ENCODE measurements at regions not wholly inside any gene's neighbourhood (a gene's known extent, or its start where the extent isn't known, plus 50 kb on each side); places are given as distances from the start of the nearest gene placed in this dataset.

DNA sequence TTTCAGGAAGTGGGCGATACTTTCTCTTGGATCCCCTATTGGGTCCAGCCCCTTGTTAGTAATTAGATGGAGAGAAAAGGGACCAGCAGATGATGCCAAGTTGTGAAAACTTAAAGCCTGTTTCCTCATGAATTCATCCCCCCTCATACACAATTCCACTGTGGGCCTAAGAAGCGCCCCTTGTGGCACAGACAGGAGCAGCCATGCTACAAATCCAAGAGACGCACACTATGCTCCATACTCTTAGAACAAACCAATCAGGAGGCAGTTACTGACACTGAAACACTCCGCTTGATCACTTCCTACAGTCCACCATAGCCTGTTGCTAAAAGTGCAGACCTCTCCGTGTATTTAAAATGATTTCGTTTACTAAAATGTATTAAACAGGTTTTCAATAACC is 111.3 kb upstream of the ARRDC4 start:
- no peak for DNase-seq

DNA sequence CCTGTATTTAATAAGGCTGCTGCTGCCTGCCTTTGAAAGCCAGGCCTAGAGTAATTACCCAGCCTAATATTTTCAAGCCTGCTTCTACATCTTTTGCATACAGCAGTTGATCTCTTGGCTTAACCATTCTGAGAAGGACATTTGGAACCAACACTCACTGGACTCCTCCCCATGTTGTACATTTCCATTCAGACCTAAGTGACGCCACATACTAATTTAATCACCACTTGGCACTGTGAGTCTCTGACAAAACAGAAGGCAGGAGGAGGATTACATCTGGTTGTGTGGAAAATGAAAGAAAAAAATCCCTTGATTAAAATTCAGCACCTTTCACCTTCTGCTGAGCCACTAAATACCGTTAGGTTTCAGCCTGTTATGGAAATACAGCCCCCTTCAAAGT is 102.2 kb upstream of the ARRDC4 start:
- no peak for DNase-seq

DNA sequence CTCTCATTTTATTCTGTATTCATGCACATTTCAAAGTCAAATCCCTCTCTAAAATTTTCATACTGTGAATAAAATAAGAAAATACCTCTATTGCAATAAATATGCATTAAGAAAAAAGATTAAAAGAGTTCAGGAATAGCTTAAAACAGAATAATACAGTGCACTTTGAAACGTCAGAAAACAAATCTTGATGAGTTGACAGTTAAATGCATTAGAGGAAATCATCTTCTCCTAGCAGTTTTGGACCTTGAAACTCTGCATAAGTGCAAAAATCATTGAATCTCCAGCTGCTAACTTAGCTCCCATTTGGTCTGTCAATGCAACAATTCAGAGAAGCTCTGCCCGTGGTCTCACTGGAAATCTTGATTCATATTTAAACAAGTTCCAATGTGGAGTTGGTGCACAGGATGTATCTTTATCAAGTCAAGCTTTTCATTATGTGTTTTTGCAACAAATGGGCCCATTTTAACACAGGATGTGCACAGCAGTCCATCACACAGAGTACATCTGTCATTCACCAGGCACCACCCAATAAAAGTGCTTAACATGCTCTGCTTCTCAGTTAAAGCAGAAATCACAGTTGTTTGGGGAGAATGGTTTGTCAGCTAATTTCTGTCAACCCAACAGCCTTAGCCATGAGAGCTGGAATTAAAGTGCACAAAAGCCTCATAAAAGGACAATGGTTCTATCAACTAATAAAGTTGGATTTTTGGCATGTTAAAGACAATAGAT is 98.8 kb upstream of the ARRDC4 start:
- DNase-seq = no peak

DNA sequence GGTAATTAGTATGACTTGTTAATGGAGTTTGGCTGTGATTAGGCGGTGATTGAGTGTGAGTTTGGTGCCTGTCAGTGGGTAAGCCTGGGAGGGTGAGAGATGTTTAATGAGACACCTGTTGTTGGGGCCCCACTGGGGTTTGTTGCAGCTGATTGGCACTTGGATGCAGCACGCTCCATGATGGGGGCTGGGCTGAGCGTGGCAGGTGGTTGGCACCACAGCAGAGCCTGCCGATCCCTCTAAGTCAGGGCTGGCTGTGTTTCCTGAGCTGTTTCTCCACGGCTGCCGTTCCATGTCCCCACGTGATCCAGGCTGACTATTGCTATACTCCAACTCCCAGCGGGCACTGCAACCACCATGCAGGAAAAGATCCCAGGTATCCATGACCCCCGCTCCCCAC is 93.5 kb upstream of the ARRDC4 start:
- DNase-seq = no peak

DNA sequence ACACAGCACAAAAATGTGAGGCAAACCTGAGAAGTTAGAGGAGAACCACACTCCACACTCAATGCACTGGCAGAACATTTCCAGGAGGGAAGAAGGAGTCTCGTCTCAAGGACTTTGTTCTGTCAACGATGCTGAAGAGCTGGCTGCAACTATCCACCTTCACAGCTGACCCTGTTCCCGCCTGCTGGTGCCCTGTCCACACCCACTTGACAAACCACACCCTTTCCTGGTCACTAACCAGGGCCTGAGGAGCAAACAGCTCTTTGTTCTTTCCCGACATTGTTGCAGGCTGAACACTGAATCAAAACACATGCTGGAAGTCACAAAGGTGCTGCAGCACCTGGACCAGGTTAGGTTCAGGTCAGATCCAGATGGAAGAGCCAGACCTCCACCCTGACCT is 92.6 kb upstream of the ARRDC4 start:
- no peak for DNase-seq

DNA sequence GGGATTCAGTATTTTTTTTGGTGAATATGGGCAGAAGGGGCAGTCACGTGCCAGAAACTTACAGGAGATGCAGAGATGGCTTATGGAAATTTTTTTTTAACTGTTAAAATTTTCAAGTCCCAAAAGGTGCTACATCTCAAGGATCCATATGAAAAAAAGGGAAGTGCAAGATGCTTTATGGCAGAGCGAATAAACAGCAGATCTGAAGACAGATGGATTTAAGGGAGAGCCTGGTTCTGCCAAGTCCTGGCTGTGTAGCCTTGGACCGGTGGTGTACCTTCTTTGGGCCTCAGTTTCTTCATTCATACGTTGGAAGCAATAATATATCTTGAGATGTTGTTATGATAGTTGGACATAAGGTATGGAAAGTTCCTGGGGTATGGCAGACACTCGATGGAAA is 91.5 kb upstream of the ARRDC4 start:
- no peak for DNase-seq

DNA sequence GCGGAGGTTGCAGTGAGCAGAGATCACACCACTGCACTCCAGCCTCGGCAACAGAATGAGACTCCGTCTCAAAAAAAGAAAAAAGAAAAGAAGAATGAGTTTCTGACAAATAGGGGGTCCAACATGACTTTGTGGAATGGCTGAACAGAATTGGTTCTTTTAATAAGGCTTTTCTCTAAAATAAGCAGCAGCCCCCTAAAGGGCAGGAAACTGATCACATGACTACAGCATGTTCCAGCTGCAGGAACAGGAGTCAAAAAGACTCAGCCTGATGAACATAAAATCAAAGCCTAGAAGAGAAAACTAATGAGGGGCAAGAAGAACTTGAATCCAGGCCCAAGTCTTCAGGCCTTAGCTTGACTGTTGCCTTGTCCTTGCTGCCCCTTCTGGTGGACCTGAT is 89.7 kb upstream of the ARRDC4 start:
- no peak for DNase-seq

DNA sequence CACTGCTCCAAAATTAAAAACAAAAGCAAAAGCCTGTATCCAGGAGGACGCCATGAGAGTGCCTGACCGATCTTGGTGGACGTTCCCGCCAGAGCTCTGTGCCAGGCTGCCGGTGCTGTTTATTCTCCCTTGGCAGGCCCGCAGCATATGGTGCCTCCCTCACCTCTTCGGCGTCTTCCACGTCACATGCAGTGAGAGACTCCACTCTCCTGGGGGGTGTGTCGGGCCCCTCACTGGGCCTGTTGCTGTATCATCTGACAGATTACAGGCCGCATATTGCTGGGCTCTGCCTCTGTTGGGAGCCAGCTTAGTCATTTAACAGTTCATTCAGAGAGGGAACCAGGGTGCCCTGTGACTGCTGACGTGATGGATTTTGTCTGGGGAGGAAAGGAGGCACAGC is 86.4 kb upstream of the ARRDC4 start:
- DNase-seq = no peak

DNA sequence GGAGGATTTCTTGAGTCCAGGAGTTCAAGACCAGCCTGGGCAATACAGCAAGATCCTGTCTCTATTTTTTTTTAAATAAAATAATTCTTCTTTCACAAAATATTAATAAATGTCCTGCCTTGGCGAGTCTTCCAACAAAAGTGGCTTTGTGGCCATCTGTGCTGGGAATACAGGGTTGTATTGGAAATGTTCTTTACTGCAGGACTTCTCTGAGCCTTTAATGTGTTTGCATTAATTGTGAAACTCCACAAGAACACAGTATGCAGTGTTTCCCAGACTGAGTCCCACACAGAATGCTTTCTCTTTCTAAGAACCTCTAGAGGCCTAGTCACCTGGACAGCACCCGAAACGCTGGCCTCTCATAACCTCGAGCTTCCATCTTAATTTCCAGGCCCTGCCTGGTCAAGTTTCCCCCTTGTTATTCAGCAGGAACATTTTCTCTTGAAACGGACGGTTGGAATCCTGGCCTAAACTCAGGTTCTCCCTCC is 85.4 kb upstream of the ARRDC4 start:
- no peak for DNase-seq

DNA sequence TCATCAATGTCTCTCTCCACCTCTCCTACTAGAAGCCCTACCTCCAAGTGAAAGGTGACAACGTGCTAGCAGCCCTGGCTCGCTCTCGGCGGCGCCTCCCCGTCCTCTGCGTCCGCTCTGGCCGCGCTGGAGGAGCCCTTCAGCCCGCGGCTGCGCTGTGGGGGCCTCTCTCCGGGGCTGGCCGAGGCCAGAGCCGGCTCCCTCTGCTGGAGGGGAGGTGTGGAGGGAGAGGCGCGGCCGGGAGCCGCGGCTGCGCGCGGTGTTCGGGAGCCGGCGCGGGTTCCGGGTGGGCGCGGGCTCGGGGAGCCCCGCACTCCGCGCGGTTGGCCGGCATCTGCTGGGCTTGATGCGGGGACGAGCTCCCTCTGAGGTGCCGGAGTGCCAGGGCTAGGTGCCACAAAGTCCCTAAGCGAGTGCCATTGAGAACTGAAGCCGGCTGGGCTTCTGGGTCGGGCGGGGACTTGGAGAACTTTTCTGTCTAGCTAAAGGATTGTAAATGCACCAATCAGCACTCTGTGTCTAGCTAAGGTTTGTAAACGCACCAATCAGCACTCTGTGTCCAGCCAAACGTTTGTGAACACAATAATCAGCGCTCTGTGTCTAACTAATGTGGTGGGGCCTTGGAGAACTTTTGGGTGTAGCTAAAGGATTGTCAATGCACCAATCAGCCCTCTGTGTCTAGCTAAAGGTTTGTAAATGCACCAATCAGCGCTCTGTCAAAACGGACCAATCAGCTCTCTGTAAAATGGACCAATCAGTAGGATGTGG is 84.8 kb upstream of the ARRDC4 start:
- DNase-seq = no peak

DNA sequence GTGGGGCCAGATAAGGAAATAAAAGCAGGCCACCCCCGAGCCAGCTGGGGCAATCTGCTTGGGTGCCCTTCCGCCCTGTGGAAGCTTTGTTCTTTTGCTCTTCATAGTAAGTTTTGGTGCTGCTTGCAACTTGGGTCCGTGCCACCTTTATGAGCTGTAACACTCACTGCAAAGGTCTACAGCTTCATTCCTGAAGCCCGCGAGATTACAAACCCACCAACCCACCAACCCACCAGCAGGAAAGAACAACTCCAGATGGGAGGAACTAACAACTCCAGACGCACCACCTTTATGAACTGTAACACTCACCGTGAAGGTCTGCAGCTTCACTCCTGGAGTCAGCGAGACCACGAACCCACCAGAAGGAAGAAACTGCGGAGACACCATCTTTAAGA is 84.2 kb upstream of the ARRDC4 start:
- no peak for DNase-seq

DNA sequence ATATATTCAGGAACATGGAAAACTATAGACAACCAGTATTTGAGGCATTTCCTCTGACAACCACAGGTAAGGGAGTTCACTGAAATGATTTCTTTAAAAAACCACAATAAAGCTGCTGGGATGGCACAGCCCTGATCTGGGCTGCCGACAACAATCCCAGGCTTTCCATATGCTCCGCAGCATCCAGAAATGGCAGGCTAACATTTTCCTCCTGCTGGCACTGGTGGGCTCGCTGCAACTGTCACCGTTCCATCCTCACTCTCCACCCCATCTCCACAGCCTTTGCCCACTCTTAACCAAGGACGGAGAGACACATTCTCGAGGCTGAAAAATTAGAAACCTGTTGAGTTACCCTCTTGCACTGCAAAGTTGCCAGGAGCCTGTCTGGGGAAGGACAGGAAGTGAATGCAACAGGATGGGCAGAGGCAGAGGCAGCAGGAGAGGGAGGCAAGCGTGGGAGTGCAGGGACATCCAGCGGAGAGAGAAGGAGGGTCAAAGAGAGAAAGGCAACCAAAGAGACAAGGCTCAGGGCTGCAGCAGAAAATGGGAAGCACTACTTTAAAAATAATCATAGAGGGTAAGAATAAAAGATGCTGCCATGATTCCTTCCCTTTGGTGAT is 79.0 kb upstream of the ARRDC4 start:
- DNase-seq = no peak

DNA sequence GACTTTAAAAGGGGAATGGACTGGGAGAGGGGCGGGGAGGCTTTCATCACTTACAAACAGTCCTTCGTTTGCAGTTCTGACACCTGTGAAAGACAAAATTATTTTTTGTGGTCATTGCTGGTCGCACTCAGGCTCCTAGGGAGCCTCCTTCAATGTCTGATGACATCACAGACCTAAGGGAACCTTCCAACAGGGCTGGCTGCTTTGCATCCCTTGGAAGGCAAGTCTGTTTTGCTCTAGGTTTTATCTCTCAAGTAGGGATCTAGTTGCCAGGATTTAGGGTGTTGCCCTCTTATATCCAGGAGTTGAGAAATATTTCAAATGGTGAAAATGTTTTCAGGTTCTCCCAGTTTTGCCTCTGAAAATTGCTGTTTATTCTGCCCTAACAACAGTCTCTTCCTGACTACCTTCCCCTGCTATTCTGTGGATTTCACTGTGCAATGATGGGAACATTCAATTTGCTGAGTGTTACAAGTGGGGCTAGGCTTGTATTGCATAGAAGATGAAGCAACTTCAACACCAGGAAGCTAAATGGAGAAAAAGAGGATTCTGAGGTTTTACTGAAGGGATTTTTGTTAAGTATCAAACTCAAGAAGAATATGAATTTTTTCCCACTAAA is 75.9 kb upstream of the ARRDC4 start:
- DNase-seq = no peak

DNA sequence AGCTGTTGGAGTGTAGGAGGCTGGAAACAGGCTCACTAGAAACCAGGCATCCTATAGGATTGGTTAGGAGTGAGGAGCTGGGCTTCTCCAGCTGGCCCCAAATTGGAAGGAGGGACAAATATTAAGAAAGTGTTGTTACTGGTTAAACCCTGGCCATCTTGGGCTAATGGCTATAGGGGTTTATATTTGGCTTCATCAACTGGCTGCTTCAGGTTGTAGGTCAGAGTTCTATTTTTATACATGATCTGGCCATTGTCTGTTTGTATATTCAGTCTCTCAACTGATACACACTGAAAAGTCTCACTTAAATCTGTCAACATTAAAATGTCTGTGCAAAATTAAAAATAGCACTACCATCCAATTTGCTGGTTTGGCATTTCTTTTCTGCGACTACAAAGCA is 70.2 kb upstream of the ARRDC4 start:
- no peak for DNase-seq

DNA sequence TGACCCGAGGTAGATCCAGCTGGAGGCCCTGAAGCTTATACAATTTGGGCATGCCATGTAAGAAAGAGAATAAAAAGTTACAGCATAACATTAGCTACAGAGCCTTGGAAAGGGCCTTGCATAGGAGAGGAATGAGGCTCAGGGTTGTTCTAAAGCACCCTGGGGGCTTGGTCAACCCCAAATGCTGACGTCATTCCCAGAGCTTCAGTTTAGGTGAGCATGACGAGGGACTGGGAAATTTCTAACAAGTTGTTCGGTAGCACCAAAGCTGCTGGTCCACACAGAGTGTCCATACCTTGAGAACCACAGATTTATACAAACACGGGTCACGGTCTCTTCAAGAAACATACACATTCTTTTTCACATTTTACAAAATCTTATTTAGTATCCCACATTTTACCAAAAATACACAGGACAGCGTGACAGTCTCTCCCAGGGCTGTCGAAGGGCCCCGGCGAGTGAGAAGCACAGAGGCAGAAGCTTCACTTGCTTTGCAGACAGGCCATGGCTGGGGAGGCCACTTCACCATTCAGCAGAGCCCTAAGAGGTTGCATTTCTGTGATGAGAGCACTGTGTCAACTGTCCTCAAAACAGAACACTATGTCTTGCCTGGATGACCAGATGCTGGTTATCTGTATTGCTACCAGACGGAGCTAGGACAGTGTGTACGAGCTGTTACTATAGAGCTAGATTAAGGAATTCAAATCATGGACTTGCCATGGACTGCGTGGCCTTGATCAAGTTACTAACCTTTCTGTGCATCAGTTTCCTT is 68.2 kb upstream of the ARRDC4 start:
- DNase-seq = no peak

DNA sequence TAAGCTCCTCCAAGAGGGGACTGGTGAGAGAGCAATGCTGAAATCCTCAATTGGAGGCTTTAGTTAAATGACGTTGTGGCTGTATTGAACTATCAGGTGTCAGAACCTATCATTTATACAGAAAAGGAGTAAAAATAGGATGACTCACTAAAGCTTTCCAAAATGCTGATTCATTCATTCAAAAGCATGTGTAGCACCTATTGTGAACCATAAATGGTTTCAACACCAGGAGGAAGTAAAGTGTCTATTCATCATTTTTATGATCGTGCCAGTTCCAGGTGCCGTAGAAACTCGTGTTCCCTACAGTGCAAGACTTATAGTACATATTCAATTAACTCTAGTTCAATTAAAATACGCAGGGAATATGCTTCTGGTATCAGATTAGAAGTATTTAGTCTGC is 66.5 kb upstream of the ARRDC4 start:
- no peak for DNase-seq

DNA sequence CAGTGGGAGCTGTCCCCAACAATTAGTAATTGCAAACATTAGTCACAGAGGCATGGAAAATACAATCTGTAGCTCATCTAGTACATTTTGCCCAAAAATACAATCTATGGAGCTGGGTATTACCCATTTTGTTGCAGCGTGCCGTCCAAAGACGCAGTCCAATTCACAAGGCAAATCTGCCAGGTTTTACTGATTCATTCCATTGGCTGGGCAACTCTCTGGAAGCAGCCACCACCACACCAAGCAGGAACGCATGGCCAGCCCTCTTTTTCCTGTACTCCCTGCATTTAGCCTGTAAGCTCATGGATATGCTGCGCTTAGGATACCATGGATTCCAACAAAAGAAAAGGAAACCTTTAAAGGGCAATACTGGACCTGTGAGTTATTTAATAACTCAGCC is 60.5 kb upstream of the ARRDC4 start:
- no peak for DNase-seq

DNA sequence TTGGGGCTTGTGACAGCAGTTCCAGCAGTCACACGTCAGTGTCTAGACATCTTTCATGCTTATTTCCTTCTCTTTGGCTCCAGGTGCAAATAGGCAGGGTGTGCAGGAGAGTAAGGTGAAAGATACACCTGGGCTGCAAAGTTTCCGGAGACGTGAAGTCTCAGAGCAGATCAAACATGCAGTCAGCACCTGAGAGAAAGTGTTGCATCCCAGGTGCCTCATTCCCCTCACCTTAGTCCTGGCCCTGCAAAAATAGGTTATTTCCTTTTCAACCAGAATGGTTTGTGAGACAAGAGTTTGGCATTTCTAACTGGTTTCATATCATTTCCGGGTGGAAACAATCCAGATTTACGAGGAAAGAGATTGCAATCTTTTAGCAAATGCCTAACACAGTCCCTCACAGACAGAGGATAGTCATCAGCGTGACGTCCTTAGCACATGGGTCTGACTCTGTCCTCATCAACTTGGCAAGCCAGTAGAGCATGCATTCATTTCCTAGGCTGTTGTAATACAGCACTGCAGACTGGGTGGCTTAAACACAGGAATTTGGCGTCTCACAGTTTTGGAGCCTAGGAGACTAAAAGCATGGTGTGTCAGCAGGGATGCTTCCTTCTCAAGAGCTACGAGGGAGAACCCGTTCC is 58.2 kb upstream of the ARRDC4 start:
- DNase-seq = no peak

DNA sequence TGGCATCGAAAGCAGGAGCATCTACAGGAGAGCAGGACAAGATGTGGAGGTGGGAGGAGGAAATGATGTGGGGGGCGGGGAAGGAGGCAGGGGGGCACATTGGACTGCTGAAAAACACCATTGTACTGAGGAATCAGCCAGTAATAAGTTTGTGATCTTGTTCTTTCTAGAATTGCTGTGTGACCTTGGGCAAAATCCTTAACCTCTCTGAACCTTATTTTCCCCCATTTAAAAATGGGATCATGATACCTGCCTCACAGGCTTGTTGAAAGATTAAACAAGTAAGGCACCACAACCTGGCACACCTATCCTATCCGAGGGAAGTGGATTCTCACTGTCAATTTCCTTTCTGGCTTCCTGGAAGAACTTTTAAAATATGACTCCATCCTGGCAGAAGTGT is 56.9 kb upstream of the ARRDC4 start:
- no peak for DNase-seq

DNA sequence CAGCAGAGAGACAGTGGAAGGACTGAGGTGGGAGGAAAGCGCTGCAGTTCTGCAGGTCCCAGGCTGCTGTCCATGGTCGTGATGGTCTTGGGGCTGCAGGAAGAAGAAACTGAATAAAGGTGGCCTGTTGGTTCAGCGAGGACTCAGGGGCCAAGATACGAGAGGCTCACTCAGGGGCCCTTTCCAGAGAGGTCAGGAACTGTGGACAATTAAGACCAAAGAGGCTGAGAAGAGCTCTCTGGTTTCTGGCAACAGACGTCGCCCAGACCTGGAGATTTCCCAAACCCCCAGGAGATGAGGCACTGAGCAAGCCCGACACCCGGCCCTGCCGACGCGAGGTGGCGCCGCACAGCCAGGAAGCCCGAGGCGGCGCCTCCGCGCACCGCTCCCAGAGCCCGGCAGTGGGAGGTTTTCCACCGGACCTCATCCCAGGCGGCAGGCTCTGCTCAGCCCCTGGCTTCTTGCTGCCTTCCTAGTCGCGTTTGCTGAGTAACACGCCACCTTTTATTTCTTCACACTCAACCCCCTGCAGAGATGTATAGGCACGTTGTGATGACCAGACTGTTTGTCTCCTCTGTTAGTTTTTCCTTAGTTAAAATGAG is 56.4 kb upstream of the ARRDC4 start:
- no peak for DNase-seq

DNA sequence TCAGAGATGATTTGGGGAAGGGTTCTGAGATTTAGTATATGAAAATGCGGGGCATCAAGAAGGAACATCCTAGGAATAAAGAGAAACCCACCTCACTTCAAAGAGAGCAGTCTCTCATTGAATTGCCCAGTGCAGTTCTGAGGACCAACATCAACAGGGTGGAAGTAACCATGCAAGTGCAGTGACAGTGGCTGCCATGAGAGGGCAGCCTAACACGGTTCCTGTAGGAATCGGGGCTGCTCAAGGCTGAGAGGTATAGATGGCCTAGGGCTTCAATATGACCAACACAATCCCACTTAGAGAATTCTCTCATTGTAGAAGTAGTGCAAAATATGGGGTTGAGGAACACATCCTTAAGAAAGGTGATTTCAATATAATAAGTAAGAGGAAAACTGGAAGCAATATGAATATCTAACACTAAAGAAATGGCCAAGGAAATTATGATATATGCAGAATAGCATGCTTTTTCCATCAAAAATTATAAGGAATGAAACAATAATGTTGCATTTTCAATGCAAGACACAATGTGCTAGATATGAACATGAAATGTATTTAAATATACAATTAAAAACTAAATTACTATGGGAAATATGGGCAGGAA is 51.1 kb upstream of the ARRDC4 start:
- DNase-seq = peak; percentile 47
